ENCODE measurements at regions not wholly inside any gene's neighbourhood (a gene's known extent, or its start where the extent isn't known, plus 50 kb on each side); places are given as distances from the start of the nearest gene placed in this dataset.
A peak's percentile ranks its signal among the peaks of the same experiment; 100 is the strongest.
"Not testable (repeated sequence)": the region's sequence is repeated elsewhere in the genome, so short reads cannot be mapped to it uniquely, and the experiment has no call there.

DNA sequence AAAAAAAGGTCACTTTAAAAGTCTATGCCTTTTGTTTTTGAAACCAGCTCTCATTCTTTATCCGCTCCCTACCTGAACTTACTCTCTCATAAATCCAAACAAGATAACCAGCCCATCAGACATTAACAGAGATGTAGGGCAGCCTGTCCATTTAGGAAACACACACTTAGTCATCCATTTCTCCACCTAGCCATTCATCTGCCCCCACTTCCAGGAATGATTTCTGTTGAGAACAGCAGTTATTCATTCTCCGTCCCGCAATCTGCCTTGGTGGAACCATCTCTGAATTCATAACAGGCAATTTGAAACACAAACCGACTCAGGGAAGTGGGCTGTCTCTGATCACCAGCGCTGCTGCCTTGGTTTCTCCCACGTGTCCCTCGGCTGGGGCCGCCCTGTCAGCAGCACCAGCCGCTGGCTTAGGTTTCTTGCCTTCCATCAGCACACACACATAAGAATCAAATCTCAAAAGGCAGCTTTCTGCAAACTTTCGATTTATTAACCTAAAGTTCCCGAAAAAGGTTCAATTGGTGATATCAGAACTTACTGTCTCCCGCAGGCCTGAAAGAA, 528.2 kb upstream of the NRP1 start:
- peak in 1 of 6 donors; percentile 54 for DNase-seq (ENCODE audit: low read depth in 4 of 6, low spot score in 6 of 6)
- 86% methylated on average over 9 of the region's 12 CpGs for WGBS (ENCODE audit: insufficient coverage)
- no peaks in the 10 kb centered on the region for H3K4me1 ChIP-seq (ENCODE audit: control insufficient read depth, insufficient read depth, low read length)
- no peaks in the 10 kb centered on the region for H3K27me3 ChIP-seq (ENCODE audit: control insufficient read depth, insufficient read depth, low read length)
- H3K9me3 ChIP-seq (ENCODE audit: control insufficient read depth, insufficient read depth, low read length) = no peaks in the 10 kb centered on the region
- H3K36me3 ChIP-seq (ENCODE audit: control insufficient read depth, insufficient read depth, low read length) = no peaks in the 10 kb centered on the region
- H3K4me3 ChIP-seq (ENCODE audit: low read depth, low read length) = no peak overlapping the region
- no peak overlapping the region for H3K27ac ChIP-seq (ENCODE audit: low read depth, low read length)

DNA sequence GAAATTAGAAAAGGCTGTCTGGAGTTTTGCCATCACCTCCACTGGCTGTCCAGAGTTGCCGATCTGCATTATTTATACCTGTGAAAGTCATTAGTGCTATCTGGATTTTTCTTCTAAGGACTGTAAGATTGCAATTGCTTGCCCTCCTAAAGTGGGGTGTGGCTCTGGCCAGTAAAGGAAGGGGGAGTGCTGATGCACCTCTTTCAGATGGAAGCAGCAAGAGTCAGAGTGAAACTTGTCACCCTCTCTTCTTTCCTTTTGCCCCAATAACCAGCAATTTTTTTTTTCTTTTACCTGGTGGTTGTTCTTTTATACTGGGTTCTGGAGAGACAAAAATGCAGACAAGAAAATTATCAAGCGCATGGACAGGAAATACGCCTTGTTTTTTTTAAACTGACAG, 527.4 kb upstream of the NRP1 start:
- H3K36me3 ChIP-seq (ENCODE audit: control insufficient read depth, insufficient read depth, low read length) = no peaks in the 10 kb centered on the region
- H3K27ac ChIP-seq (ENCODE audit: low read depth, low read length) = no peak overlapping the region
- DNase-seq (ENCODE audit: low read depth in 4 of 6, low spot score in 6 of 6) = no peak
- no peaks in the 10 kb centered on the region for H3K4me1 ChIP-seq (ENCODE audit: control insufficient read depth, insufficient read depth, low read length)
- no peaks in the 10 kb centered on the region for H3K27me3 ChIP-seq (ENCODE audit: control insufficient read depth, insufficient read depth, low read length)
- H3K9me3 ChIP-seq (ENCODE audit: control insufficient read depth, insufficient read depth, low read length) = no peaks in the 10 kb centered on the region
- WGBS (ENCODE audit: insufficient coverage) = 100% methylated on average over 2 of the region's 3 CpGs
- H3K4me3 ChIP-seq (ENCODE audit: low read depth, low read length) = no peak overlapping the region

GRCh38 chr10:33861016-33861704, 526.7 kb upstream of the NRP1 start:
- no peaks in the 10 kb centered on the region for H3K27me3 ChIP-seq (ENCODE audit: control insufficient read depth, insufficient read depth, low read length)
- H3K4me1 ChIP-seq (ENCODE audit: control insufficient read depth, insufficient read depth, low read length) = no peaks in the 10 kb centered on the region
- H3K36me3 ChIP-seq (ENCODE audit: control insufficient read depth, insufficient read depth, low read length) = no peaks in the 10 kb centered on the region
- peak overlapping the region; percentile 25 for H3K27ac ChIP-seq (ENCODE audit: low read depth, low read length)
- 36% methylated on average over 3 of the region's 7 CpGs for WGBS (ENCODE audit: insufficient coverage)
- H3K4me3 ChIP-seq (ENCODE audit: low read depth, low read length) = no peak overlapping the region
- DNase-seq (ENCODE audit: low read depth in 4 of 6, low spot score in 6 of 6) = peak in 2 of 6 donors; percentile 19 to 70
- no peaks in the 10 kb centered on the region for H3K9me3 ChIP-seq (ENCODE audit: control insufficient read depth, insufficient read depth, low read length)

- H3K36me3 ChIP-seq (ENCODE audit: control insufficient read depth, insufficient read depth, low read length) = no peaks in the 10 kb centered on the region
- H3K4me1 ChIP-seq (ENCODE audit: control insufficient read depth, insufficient read depth, low read length) = no peaks in the 10 kb centered on the region
- no peaks in the 10 kb centered on the region for H3K9me3 ChIP-seq (ENCODE audit: control insufficient read depth, insufficient read depth, low read length)
- no peak for DNase-seq (ENCODE audit: low read depth in 4 of 6, low spot score in 6 of 6)
- H3K27ac ChIP-seq (ENCODE audit: low read depth, low read length) = no peak overlapping the region
- no peaks in the 10 kb centered on the region for H3K27me3 ChIP-seq (ENCODE audit: control insufficient read depth, insufficient read depth, low read length)
- no CpG with 5 or more reads among the region's 3 CpGs for WGBS (ENCODE audit: insufficient coverage)
- no peak overlapping the region for H3K4me3 ChIP-seq (ENCODE audit: low read depth, low read length)
Observed at GRCh38 chr10:33860552-33860951, 526.1 kb upstream of the NRP1 start.

DNA sequence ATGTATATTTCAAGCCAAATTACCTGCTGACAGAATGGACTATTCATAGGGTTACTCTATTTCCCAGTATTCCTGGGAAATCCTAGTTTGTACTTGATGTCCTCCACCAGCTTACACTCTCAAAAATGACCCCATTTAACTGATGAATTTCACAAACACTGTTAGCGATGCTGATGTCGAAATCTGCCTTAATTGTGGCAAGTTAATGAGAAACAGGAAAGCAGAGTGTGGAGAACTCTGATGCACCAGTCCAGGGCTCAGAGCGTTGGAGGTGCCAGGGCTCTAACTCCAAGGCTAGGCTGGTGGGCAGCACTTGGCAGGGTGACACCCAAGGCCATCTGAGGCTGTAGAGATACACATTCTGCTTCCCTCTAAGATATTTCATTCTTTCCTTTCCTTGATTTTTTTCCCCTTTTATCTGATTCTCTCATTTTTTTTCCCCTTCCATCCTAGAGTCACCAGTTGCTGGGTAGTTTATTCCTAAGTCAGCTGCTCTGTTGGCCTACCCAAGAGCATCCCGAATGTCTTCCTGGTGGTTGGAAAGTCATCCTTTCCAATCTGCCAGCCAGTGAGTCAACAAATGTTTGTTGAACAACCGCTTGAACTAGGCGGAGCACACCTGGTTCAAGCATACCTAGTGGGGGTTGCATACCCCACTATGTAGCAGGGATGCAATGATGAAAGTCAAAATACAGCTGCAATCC, 525.0 kb upstream of the NRP1 start:
- Histone ChIP-seq H3K27ac (ENCODE audit: low read depth, low read length) (no peak overlapping the region), H3K9me3 (ENCODE audit: control insufficient read depth, insufficient read depth, low read length) (no peaks in the 10 kb centered on the region), H3K36me3 (ENCODE audit: control insufficient read depth, insufficient read depth, low read length) (no peaks in the 10 kb centered on the region), H3K4me3 (ENCODE audit: low read depth, low read length) (no peak overlapping the region), H3K4me1 (ENCODE audit: control insufficient read depth, insufficient read depth, low read length) (no peaks in the 10 kb centered on the region), H3K27me3 (ENCODE audit: control insufficient read depth, insufficient read depth, low read length) (no peaks in the 10 kb centered on the region)
- 100% methylated on average over 6 of the region's 6 CpGs for WGBS (ENCODE audit: insufficient coverage)
- DNase-seq (ENCODE audit: low read depth in 4 of 6, low spot score in 6 of 6) = no peak

- no peak overlapping the region for H3K4me3 ChIP-seq (ENCODE audit: low read depth, low read length)
Observed at GRCh38 chr10:33858326-33858725, 523.9 kb upstream of the NRP1 start.

GRCh38 chr10:33853221-33853620, 518.8 kb upstream of the NRP1 start:
- H3K27ac ChIP-seq (ENCODE audit: low read depth, low read length); H3K4me3 ChIP-seq (ENCODE audit: low read depth, low read length); DNase-seq (ENCODE audit: low read depth in 4 of 6, low spot score in 6 of 6); H3K36me3 ChIP-seq (ENCODE audit: control insufficient read depth, insufficient read depth, low read length); H3K9me3 ChIP-seq (ENCODE audit: control insufficient read depth, insufficient read depth, low read length); H3K4me1 ChIP-seq (ENCODE audit: control insufficient read depth, insufficient read depth, low read length); H3K27me3 ChIP-seq (ENCODE audit: control insufficient read depth, insufficient read depth, low read length): not testable (repeated sequence)
- WGBS (ENCODE audit: insufficient coverage) = 81% methylated on average over 7 of the region's 7 CpGs

More at GRCh38 chr10:33858326-33858725, 523.9 kb upstream of the NRP1 start:
- no CpG with 5 or more reads among the region's 4 CpGs for WGBS (ENCODE audit: insufficient coverage)
- Histone ChIP-seq H3K4me1 (ENCODE audit: control insufficient read depth, insufficient read depth, low read length) (no peaks in the 10 kb centered on the region), H3K9me3 (ENCODE audit: control insufficient read depth, insufficient read depth, low read length) (no peaks in the 10 kb centered on the region), H3K27me3 (ENCODE audit: control insufficient read depth, insufficient read depth, low read length) (no peaks in the 10 kb centered on the region), H3K36me3 (ENCODE audit: control insufficient read depth, insufficient read depth, low read length) (no peaks in the 10 kb centered on the region), H3K27ac (ENCODE audit: low read depth, low read length) (no peak overlapping the region)
- no peak for DNase-seq (ENCODE audit: low read depth in 4 of 6, low spot score in 6 of 6)

GRCh38 chr10:33843379-33843778, 508.9 kb upstream of the NRP1 start:
- Histone ChIP-seq H3K27ac (ENCODE audit: low read depth, low read length) (no peak overlapping the region), H3K27me3 (ENCODE audit: control insufficient read depth, insufficient read depth, low read length) (no peaks in the 10 kb centered on the region), H3K9me3 (ENCODE audit: control insufficient read depth, insufficient read depth, low read length) (no peaks in the 10 kb centered on the region), H3K4me1 (ENCODE audit: control insufficient read depth, insufficient read depth, low read length) (no peaks in the 10 kb centered on the region), H3K4me3 (ENCODE audit: low read depth, low read length) (no peak overlapping the region), H3K36me3 (ENCODE audit: control insufficient read depth, insufficient read depth, low read length) (no peaks in the 10 kb centered on the region)
- no peak for DNase-seq (ENCODE audit: low read depth in 4 of 6, low spot score in 6 of 6)
- WGBS (ENCODE audit: insufficient coverage) = 85% methylated on average over 2 of the region's 3 CpGs

GRCh38 chr10:33841678-33842077, 507.2 kb upstream of the NRP1 start:
- Histone ChIP-seq H3K4me1 (ENCODE audit: control insufficient read depth, insufficient read depth, low read length) (no peaks in the 10 kb centered on the region), H3K4me3 (ENCODE audit: low read depth, low read length) (no peak overlapping the region)

GRCh38 chr10:33838731-33839130, 504.3 kb upstream of the NRP1 start:
- H3K4me3 ChIP-seq (ENCODE audit: low read depth, low read length) = no peak overlapping the region
- H3K27ac ChIP-seq (ENCODE audit: low read depth, low read length) = no peak overlapping the region
- no CpG with 5 or more reads among the region's 3 CpGs for WGBS (ENCODE audit: insufficient coverage)
- H3K9me3 ChIP-seq (ENCODE audit: control insufficient read depth, insufficient read depth, low read length) = no peaks in the 10 kb centered on the region
- no peaks in the 10 kb centered on the region for H3K36me3 ChIP-seq (ENCODE audit: control insufficient read depth, insufficient read depth, low read length)
- no peaks in the 10 kb centered on the region for H3K4me1 ChIP-seq (ENCODE audit: control insufficient read depth, insufficient read depth, low read length)
- no peaks in the 10 kb centered on the region for H3K27me3 ChIP-seq (ENCODE audit: control insufficient read depth, insufficient read depth, low read length)
- no peak for DNase-seq (ENCODE audit: low read depth in 4 of 6, low spot score in 6 of 6)

More at GRCh38 chr10:33841678-33842077, 507.2 kb upstream of the NRP1 start:
- no peaks in the 10 kb centered on the region for H3K9me3 ChIP-seq (ENCODE audit: control insufficient read depth, insufficient read depth, low read length)
- peak in 1 of 6 donors; percentile 82 for DNase-seq (ENCODE audit: low read depth in 4 of 6, low spot score in 6 of 6)
- WGBS (ENCODE audit: insufficient coverage) = no CpG with 5 or more reads among the region's 2 CpGs
- H3K36me3 ChIP-seq (ENCODE audit: control insufficient read depth, insufficient read depth, low read length) = no peaks in the 10 kb centered on the region
- no peaks in the 10 kb centered on the region for H3K27me3 ChIP-seq (ENCODE audit: control insufficient read depth, insufficient read depth, low read length)
- H3K27ac ChIP-seq (ENCODE audit: low read depth, low read length) = no peak overlapping the region
